ENCODE measurements at regions not wholly inside any gene's neighbourhood (a gene's known extent, or its start where the extent isn't known, plus 50 kb on each side); places are given as distances from the start of the nearest gene placed in this dataset.

- Histone ChIP-seq H3K9me3 (no peaks in the 10 kb centered on the region), H3K4me3 (no peak overlapping the region), H3K4me1 (no peaks in the 10 kb centered on the region), H3K36me3 (no peaks in the 10 kb centered on the region), H3K27ac (no peak overlapping the region), H3K27me3 (peaks cover 3% of the 10 kb centered on the region)
- no peak for DNase-seq
- WGBS, 2 donors (ENCODE audit: low coverage in 1 of 2), result 37 to 52% methylated on average over 2 of the region's 2 CpGs
- intact Hi-C loops (cut with DNase I; ENCODE audit: low total_unique reads), result no loop called here
- in situ Hi-C loops (cut with MboI; ENCODE audit: low pct_ligation_motif_present in 1 of 4, low pct_unique_long_range_greater_than_20kb in 1 of 4, low sequenced_read_pairs in 3 of 4), result no loop called here
- no peak for TF ChIP-seq EP300 (IDR thresholded peaks at IDR 0.05; ENCODE audit: low read depth)
- no peak for TF ChIP-seq POLR2A (IDR thresholded peaks at IDR 0.05)
- no peak for TF ChIP-seq CTCF (IDR thresholded peaks at IDR 0.05)
- no peak for TF ChIP-seq POLR2AphosphoS5 (IDR thresholded peaks at IDR 0.05)
Measured at GRCh38 chr13:91214031-91214430, 133.5 kb upstream of the MIR17HG start.

- H3K27ac ChIP-seq, result no peak overlapping the region
- no peak for TF ChIP-seq CTCF (IDR thresholded peaks at IDR 0.05)
- no peak for TF ChIP-seq POLR2A (IDR thresholded peaks at IDR 0.05)
- no peak for TF ChIP-seq POLR2AphosphoS5 (IDR thresholded peaks at IDR 0.05)
- TF ChIP-seq EP300 (IDR thresholded peaks at IDR 0.05; ENCODE audit: low read depth), result no peak
- peaks cover 3% of the 10 kb centered on the region for H3K27me3 ChIP-seq
- no peak overlapping the region for H3K4me3 ChIP-seq
- in situ Hi-C loops (cut with MboI; ENCODE audit: low pct_ligation_motif_present in 1 of 4, low pct_unique_long_range_greater_than_20kb in 1 of 4, low sequenced_read_pairs in 3 of 4) (no loop called here), intact Hi-C loops (cut with DNase I; ENCODE audit: low total_unique reads) (no loop called here)
- DNase-seq, result no peak
- no peaks in the 10 kb centered on the region for H3K9me3 ChIP-seq
- no peaks in the 10 kb centered on the region for H3K4me1 ChIP-seq
- no peaks in the 10 kb centered on the region for H3K36me3 ChIP-seq
- WGBS, 2 donors (ENCODE audit: low coverage in 1 of 2), result 46 to 47% methylated on average over 10 to 12 of the region's 12 CpGs
Measured at GRCh38 chr13:91216928-91217700, 130.4 kb upstream of the MIR17HG start.

- WGBS, 2 donors (ENCODE audit: low coverage in 1 of 2), result 62 to 76% methylated on average over 1 of the region's 1 CpG
- peaks cover 3% of the 10 kb centered on the region for H3K27me3 ChIP-seq
- no peak for TF ChIP-seq EP300 (IDR thresholded peaks at IDR 0.05; ENCODE audit: low read depth)
- no peak for TF ChIP-seq POLR2AphosphoS5 (IDR thresholded peaks at IDR 0.05)
- no peak for TF ChIP-seq POLR2A (IDR thresholded peaks at IDR 0.05)
- TF ChIP-seq CTCF (IDR thresholded peaks at IDR 0.05), result no peak
- no peak overlapping the region for H3K27ac ChIP-seq
- H3K36me3 ChIP-seq, result no peaks in the 10 kb centered on the region
- intact Hi-C loops (cut with DNase I; ENCODE audit: low total_unique reads) (no loop called here), in situ Hi-C loops (cut with MboI; ENCODE audit: low pct_ligation_motif_present in 1 of 4, low pct_unique_long_range_greater_than_20kb in 1 of 4, low sequenced_read_pairs in 3 of 4) (no loop called here)
- H3K9me3 ChIP-seq, result no peaks in the 10 kb centered on the region
- H3K4me3 ChIP-seq, result no peak overlapping the region
- no peaks in the 10 kb centered on the region for H3K4me1 ChIP-seq
- DNase-seq, result no peak
Measured at GRCh38 chr13:91219201-91219600, 128.3 kb upstream of the MIR17HG start.

DNA sequence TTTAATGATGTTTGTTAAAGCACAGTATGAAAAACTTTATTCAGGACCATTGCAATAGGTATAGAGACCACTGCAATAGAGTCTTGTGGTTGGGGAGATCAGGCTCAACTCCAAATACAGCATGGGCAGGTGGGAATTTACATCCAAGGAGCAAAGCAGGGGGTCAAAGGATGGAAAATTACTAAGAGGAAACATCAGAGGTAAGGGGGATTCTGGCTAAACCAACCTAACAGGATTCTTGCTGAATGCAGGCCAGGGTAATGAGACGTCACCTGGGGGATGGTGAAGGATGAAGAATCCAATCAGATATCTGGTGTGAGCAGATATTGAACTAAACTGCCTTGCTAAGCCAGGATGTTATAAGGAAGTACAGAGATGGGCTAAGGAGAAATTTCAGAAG is 126.6 kb upstream of the MIR17HG start:
- WGBS, 2 donors (ENCODE audit: low coverage in 1 of 2), result 72 to 100% methylated on average over 1 of the region's 1 CpG
- Histone ChIP-seq H3K27me3 (peaks cover 3% of the 10 kb centered on the region), H3K27ac (no peak overlapping the region), H3K36me3 (no peaks in the 10 kb centered on the region), H3K4me1 (no peaks in the 10 kb centered on the region), H3K4me3 (no peak overlapping the region), H3K9me3 (no peaks in the 10 kb centered on the region)
- no peak for DNase-seq
- in situ Hi-C loops (cut with MboI; ENCODE audit: low pct_ligation_motif_present in 1 of 4, low pct_unique_long_range_greater_than_20kb in 1 of 4, low sequenced_read_pairs in 3 of 4) (no loop called here), intact Hi-C loops (cut with DNase I; ENCODE audit: low total_unique reads) (no loop called here)
- TF ChIP-seq CTCF (IDR thresholded peaks at IDR 0.05) (no peak), EP300 (IDR thresholded peaks at IDR 0.05; ENCODE audit: low read depth) (no peak), POLR2AphosphoS5 (IDR thresholded peaks at IDR 0.05) (no peak), POLR2A (IDR thresholded peaks at IDR 0.05) (no peak)
